ENCODE measurements at regions not wholly inside any gene's neighbourhood (a gene's known extent, or its start where the extent isn't known, plus 50 kb on each side); places are given as distances from the start of the nearest gene placed in this dataset.
"Not testable (repeated sequence)": the region's sequence is repeated elsewhere in the genome, so short reads cannot be mapped to it uniquely, and the experiment has no call there.

- DNase-seq, result peak; percentile 1 to 4
Observed at GRCh38 chrX:40952855-40953254, 132.4 kb upstream of the USP9X start.

- peak in 1 of 2 experiments; percentile 1 for DNase-seq
Observed at GRCh38 chrX:40953369-40953768, 131.9 kb upstream of the USP9X start.

GRCh38 chrX:40960041-40960440 lies 125.2 kb upstream of the USP9X start:
- DNase-seq, result no peak

- no peak for DNase-seq
Observed at GRCh38 chrX:40962793-40963407, 122.3 kb upstream of the USP9X start.

GRCh38 chrX:40964008-40964407 lies 121.2 kb upstream of the USP9X start:
- DNase-seq, result no peak

- no peak for DNase-seq
Observed at GRCh38 chrX:40964633-40965586, 120.3 kb upstream of the USP9X start.

GRCh38 chrX:40966213-40966820 lies 118.9 kb upstream of the USP9X start:
- no peak for DNase-seq

GRCh38 chrX:40968180-40968579 lies 117.1 kb upstream of the USP9X start:
- DNase-seq, result no peak

- DNase-seq, result no peak
Observed at GRCh38 chrX:40971736-40972135, 113.5 kb upstream of the USP9X start.

GRCh38 chrX:40973619-40974018 lies 111.6 kb upstream of the USP9X start:
- DNase-seq, result no peak

- no peak for DNase-seq
Observed at GRCh38 chrX:40975951-40976350, 109.3 kb upstream of the USP9X start.

GRCh38 chrX:40976981-40977380 lies 108.3 kb upstream of the USP9X start:
- DNase-seq, result no peak

- DNase-seq, result no peak
Observed at GRCh38 chrX:40984962-40985361, 100.3 kb upstream of the USP9X start.

- no peak for DNase-seq
Observed at GRCh38 chrX:40987413-40987812, 97.8 kb upstream of the USP9X start.

GRCh38 chrX:40988100-40988499 lies 97.1 kb upstream of the USP9X start:
- DNase-seq, result no peak

- DNase-seq, result not testable (repeated sequence)
Observed at GRCh38 chrX:40993395-40993794, 91.8 kb upstream of the USP9X start.

GRCh38 chrX:40996886-40997530 lies 88.2 kb upstream of the USP9X start:
- peak; percentile 88 to 89 for DNase-seq

- no peak for DNase-seq
Observed at GRCh38 chrX:40998123-40998522, 87.1 kb upstream of the USP9X start.

- no peak for DNase-seq
Observed at GRCh38 chrX:41001327-41001726, 83.9 kb upstream of the USP9X start.

GRCh38 chrX:41002026-41002425 lies 83.2 kb upstream of the USP9X start:
- DNase-seq, result no peak

GRCh38 chrX:41003506-41004270 lies 81.6 kb upstream of the USP9X start:
- no peak for DNase-seq

GRCh38 chrX:41005445-41005992 lies 79.7 kb upstream of the USP9X start:
- peak in 1 of 2 experiments; percentile 20 for DNase-seq
